ENCODE measurements at regions not wholly inside any gene's neighbourhood (a gene's known extent, or its start where the extent isn't known, plus 50 kb on each side); places are given as distances from the start of the nearest gene placed in this dataset.

DNA sequence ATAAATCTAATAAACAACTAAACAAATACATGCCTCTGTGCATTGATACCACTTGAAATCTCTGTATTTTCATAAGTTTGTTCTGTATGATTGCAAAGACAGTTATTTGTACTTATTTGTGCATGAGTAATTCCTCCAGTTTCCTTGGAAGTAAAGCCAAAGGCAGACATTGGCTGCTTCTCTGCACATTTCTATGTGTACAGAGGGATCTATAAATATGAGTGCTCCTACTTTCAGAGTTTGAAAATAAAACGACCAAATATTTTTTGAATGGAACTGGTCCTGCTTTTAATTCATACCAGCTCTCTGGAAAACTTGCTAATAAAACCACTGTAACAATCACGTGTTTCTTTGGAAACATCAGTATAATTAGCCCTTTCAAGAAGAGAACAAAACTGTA is 306.5 kb downstream of the MAN2A1 start:
- TF ChIP-seq, protein P1, sequence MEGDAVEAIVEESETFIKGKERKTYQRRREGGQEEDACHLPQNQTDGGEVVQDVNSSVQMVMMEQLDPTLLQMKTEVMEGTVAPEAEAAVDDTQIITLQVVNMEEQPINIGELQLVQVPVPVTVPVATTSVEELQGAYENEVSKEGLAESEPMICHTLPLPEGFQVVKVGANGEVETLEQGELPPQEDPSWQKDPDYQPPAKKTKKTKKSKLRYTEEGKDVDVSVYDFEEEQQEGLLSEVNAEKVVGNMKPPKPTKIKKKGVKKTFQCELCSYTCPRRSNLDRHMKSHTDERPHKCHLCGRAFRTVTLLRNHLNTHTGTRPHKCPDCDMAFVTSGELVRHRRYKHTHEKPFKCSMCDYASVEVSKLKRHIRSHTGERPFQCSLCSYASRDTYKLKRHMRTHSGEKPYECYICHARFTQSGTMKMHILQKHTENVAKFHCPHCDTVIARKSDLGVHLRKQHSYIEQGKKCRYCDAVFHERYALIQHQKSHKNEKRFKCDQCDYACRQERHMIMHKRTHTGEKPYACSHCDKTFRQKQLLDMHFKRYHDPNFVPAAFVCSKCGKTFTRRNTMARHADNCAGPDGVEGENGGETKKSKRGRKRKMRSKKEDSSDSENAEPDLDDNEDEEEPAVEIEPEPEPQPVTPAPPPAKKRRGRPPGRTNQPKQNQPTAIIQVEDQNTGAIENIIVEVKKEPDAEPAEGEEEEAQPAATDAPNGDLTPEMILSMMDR (IDR thresholded peaks at IDR 0.05; ENCODE audit: low read depth, low read length): no peak
- DNase-seq: no peak
- Histone ChIP-seq H3K4me3 (ENCODE audit: low read depth, low read length) (no peak overlapping the region), H3K36me3 (no peaks in the 10 kb centered on the region), H3K4me1 (no peaks in the 10 kb centered on the region; the same call in 1 of the 2 replicates), H3K9me3 (no peaks in the 10 kb centered on the region), H3K27me3 (no peaks in the 10 kb centered on the region)

DNA sequence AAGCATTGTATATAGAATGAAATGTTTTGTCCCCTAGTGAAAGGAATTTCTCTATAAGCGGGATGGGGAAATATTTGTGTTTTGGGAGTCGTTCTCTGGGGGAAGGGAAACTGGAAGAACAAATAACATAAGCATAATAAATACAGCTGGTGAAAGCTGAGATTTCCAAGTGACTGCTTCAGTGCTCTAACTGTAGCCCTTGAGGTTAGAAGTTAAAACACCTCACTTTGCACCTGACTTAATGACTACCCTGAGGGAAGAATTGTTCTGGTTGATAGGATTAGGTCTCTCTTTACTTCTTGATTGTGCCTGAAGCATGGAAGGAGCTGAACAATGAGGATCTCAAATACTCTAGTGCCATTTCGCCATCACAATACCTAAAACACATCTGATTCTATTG is 307.4 kb downstream of the MAN2A1 start:
- Histone ChIP-seq H3K9me3 (no peaks in the 10 kb centered on the region), H3K4me3 (ENCODE audit: low read depth, low read length) (no peak overlapping the region), H3K36me3 (no peaks in the 10 kb centered on the region), H3K4me1 (no peaks in the 10 kb centered on the region), H3K27me3 (no peaks in the 10 kb centered on the region)
- DNase-seq: no peak
- TF ChIP-seq, protein P1 (IDR thresholded peaks at IDR 0.05; ENCODE audit: low read depth, low read length): no peak

DNA sequence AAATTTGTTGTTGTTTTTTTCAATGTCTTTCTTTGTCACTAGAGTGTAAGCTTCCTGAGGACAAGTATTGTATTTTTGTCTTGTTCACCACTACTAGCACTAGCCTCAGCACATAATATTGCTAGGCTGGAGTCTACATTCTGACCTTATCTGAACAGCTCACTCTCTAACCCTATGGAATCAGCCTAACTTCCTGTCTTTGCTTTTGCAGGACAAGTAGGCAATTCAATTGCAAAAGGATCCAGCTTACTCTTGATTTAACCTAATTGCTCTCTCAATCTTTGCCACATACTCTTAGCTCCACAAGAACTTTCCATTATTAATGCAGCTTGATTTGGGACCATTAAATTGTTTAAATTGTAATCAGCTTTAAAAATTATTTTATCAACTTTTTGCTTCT is 308.5 kb downstream of the MAN2A1 start:
- H3K27me3 ChIP-seq: no peaks in the 10 kb centered on the region
- DNase-seq: no peak
- no peaks in the 10 kb centered on the region for H3K4me1 ChIP-seq
- TF ChIP-seq, protein P1 (IDR thresholded peaks at IDR 0.05; ENCODE audit: low read depth, low read length): no peak
- H3K4me3 ChIP-seq (ENCODE audit: low read depth, low read length): no peak overlapping the region
- no peaks in the 10 kb centered on the region for H3K9me3 ChIP-seq
- H3K36me3 ChIP-seq: no peaks in the 10 kb centered on the region

DNA sequence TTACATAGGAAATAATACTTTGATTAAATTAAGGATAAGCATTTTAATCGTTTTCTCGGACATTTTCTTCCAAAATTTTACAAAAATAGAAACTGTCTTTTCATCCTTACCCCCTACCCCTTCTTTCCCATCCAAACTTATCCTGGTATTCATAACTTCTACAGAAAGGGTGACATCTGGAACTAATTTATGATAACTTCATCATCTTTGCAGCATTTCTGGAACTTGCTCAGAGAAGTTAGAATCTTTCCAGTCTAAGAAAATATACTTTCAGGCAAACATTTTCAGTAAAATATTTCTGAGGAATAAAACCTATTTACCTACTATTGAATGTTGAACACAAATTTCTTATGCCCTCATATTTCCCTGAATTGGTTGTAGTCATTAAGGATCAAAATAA is 309.0 kb downstream of the MAN2A1 start:
- no peak overlapping the region for H3K4me3 ChIP-seq (ENCODE audit: low read depth, low read length)
- H3K36me3 ChIP-seq: no peaks in the 10 kb centered on the region
- TF ChIP-seq, protein P1 (IDR thresholded peaks at IDR 0.05; ENCODE audit: low read depth, low read length): no peak

DNA sequence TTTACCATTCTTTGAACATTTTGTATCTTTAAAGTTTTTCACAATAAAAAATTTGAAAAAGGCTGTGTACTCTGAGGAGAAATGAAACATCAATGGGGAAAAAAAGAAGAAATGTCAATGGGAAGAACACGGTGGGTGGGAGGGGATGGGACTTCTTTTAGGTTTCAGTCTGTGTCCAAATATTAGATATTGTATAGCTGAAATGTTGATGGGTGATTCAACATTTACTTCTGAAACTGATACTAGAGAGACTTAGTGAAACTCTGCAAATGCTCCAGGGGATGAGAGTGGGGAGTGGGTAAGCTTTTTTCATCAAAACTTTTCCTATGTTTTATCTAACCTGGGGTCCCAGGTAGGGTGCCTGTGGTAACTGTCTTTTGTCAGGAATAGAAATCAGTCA is 311.9 kb downstream of the MAN2A1 start:
- no peaks in the 10 kb centered on the region for H3K36me3 ChIP-seq
- no peaks in the 10 kb centered on the region for H3K9me3 ChIP-seq
- no peaks in the 10 kb centered on the region for H3K4me1 ChIP-seq
- no peak overlapping the region for H3K4me3 ChIP-seq (ENCODE audit: low read depth, low read length)
- no peak for DNase-seq
- TF ChIP-seq, protein P1 (IDR thresholded peaks at IDR 0.05; ENCODE audit: low read depth, low read length): no peak
- H3K27me3 ChIP-seq: no peaks in the 10 kb centered on the region

More for the DNA sequence above, 309.0 kb downstream of the MAN2A1 start:
- Histone ChIP-seq H3K27me3 (no peaks in the 10 kb centered on the region), H3K9me3 (no peaks in the 10 kb centered on the region), H3K4me1 (no peaks in the 10 kb centered on the region)
- DNase-seq: no peak

DNA sequence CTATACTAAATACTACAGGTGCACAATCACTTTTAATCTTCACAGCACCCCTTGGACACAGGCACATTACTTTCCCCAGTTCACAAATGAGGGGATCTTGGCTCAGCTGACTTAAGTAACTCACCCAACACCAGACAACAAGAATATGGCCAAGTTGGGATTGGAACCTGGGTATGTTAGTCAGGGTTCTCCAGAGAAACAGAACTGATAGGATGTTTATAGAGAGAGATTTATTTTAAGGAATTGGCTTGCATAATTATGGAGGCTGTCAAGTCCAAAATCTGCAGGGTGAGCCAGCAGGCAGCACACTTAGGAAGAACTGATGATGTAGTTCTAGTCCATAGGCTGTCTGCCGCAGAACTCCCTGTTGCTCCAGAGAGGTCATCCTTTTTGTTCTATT is 312.9 kb downstream of the MAN2A1 start:
- H3K4me1 ChIP-seq: no peaks in the 10 kb centered on the region
- no peaks in the 10 kb centered on the region for H3K36me3 ChIP-seq
- TF ChIP-seq, protein P1 (IDR thresholded peaks at IDR 0.05; ENCODE audit: low read depth, low read length): no peak
- H3K4me3 ChIP-seq (ENCODE audit: low read depth, low read length): no peak overlapping the region
- no peaks in the 10 kb centered on the region for H3K27me3 ChIP-seq
- no peak for DNase-seq
- H3K9me3 ChIP-seq: no peaks in the 10 kb centered on the region
